ENCODE measurements at regions not wholly inside any gene's neighbourhood (a gene's known extent, or its start where the extent isn't known, plus 50 kb on each side); places are given as distances from the start of the nearest gene placed in this dataset.

GRCh38 chr4:75169020-75169419, 236.1 kb downstream of the PARM1 start (continued):
- TF ChIP-seq RREB1 (CRISPR knock-in tag; IDR thresholded peaks at IDR 0.05) (no peak), EP400 (IDR thresholded peaks at IDR 0.05) (no peak), JUNB (CRISPR knock-in tag; conservative IDR thresholded peaks at IDR 0.05) (no peak)
- TF ChIP-seq, protein P1, sequence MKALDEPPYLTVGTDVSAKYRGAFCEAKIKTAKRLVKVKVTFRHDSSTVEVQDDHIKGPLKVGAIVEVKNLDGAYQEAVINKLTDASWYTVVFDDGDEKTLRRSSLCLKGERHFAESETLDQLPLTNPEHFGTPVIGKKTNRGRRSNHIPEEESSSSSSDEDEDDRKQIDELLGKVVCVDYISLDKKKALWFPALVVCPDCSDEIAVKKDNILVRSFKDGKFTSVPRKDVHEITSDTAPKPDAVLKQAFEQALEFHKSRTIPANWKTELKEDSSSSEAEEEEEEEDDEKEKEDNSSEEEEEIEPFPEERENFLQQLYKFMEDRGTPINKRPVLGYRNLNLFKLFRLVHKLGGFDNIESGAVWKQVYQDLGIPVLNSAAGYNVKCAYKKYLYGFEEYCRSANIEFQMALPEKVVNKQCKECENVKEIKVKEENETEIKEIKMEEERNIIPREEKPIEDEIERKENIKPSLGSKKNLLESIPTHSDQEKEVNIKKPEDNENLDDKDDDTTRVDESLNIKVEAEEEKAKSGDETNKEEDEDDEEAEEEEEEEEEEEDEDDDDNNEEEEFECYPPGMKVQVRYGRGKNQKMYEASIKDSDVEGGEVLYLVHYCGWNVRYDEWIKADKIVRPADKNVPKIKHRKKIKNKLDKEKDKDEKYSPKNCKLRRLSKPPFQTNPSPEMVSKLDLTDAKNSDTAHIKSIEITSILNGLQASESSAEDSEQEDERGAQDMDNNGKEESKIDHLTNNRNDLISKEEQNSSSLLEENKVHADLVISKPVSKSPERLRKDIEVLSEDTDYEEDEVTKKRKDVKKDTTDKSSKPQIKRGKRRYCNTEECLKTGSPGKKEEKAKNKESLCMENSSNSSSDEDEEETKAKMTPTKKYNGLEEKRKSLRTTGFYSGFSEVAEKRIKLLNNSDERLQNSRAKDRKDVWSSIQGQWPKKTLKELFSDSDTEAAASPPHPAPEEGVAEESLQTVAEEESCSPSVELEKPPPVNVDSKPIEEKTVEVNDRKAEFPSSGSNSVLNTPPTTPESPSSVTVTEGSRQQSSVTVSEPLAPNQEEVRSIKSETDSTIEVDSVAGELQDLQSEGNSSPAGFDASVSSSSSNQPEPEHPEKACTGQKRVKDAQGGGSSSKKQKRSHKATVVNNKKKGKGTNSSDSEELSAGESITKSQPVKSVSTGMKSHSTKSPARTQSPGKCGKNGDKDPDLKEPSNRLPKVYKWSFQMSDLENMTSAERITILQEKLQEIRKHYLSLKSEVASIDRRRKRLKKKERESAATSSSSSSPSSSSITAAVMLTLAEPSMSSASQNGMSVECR (CRISPR knock-in tag; IDR thresholded peaks at IDR 0.05): no peak
